ENCODE measurements at regions not wholly inside any gene's neighbourhood (a gene's known extent, or its start where the extent isn't known, plus 50 kb on each side); places are given as distances from the start of the nearest gene placed in this dataset.

GRCh38 chr13:53214433-53214832 lies 185.8 kb downstream of the OLFM4 start (continued):
- TF ChIP-seq ZNF274 (IDR thresholded peaks at IDR 0.05; ENCODE audit: borderline replicate concordance, extremely low read depth, low read length) = no peak
- no peak for TF ChIP-seq SP2 (IDR thresholded peaks at IDR 0.05; ENCODE audit: low read length)
- TF ChIP-seq TBP (IDR thresholded peaks at IDR 0.05; ENCODE audit: low read depth, low read length) = no peak
- no peak for TF ChIP-seq JUN (IDR thresholded peaks at IDR 0.05; ENCODE audit: low read depth, low read length)
- no peak for TF ChIP-seq BCL11A (IDR thresholded peaks at IDR 0.05; ENCODE audit: low read depth in 2 of 2, low read length in 2 of 2)
- TF ChIP-seq SIX5 (IDR thresholded peaks at IDR 0.05; ENCODE audit: low read depth, low read length) = no peak
- TF ChIP-seq SUZ12 (IDR thresholded peaks at IDR 0.05; ENCODE audit: low read length) = no peak
